HG03064 (cell line): ENCODE measurements at regions not wholly inside any gene's neighbourhood (a gene's known extent, or its start where the extent isn't known, plus 50 kb on each side); places are given as distances from the start of the nearest gene placed in this dataset.

Source experiments
- ATAC-seq: cut with Tn5 transposase; IDR thresholded peaks from one replicate; pipeline ENCODE4 v1.9.1; 2021; ENCODE audit warnings: low read depth; ENCODE audit not compliant: unreplicated experiment

DNA sequence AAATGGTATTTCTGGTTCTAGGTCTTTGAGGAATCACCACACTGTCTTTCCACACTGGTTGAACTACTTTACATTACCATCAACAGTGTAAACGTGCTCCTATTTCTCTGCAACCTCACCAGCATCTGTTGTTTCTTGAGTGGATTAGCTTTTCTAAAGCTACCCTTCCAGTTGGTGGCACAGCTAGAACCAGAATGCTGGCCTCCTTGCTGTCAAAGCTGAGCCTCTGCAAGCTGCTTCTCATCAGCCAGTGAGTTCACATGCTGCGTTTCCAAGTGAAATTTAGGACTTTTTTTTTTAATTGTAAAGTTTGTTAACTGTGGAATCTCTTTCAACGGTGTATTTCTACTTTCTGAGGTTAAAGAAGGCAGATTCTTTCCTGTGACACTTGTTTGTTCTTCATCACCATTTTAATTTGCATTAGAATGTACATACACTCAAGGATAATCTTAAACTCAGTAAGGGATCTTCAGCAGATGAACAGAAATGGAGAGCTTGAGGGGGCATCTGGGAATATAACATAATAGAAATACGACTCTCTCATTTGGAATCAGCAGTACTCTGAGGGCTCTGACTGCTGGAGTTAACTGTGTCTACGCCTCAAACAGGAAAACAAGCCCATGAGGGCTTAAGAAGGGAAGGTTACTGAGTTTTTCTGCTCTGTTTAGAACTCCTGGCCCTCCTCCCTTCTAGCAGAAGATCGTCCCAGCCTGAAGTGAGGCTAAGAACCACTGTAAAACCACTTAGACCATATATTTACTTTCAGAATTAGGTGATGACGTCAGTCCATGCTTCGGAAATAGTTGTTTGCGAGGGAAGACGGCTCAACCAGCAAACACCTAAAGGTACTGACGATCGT, 148.4 kb upstream of the FAM20A start:
- ATAC-seq = no peak

DNA sequence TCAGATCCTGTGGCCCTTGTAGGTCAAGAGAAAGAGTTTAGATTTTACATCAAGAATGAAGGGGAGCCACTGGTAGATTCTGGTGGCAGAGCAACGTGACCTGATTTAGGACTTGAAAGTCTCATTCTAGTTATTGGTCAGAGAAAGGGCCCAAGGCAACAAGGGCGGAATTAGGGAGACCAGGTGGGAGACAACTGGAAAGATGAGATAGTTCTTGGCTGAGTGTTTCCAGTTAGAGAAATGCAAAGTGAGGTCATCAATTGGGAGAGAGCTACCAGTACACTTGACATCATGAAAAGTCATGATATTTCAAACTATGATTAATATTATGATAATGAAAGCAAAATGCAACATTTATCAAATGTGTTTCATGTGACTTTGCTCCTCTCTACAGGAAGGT, 147.2 kb upstream of the FAM20A start:
- no peak for ATAC-seq

DNA sequence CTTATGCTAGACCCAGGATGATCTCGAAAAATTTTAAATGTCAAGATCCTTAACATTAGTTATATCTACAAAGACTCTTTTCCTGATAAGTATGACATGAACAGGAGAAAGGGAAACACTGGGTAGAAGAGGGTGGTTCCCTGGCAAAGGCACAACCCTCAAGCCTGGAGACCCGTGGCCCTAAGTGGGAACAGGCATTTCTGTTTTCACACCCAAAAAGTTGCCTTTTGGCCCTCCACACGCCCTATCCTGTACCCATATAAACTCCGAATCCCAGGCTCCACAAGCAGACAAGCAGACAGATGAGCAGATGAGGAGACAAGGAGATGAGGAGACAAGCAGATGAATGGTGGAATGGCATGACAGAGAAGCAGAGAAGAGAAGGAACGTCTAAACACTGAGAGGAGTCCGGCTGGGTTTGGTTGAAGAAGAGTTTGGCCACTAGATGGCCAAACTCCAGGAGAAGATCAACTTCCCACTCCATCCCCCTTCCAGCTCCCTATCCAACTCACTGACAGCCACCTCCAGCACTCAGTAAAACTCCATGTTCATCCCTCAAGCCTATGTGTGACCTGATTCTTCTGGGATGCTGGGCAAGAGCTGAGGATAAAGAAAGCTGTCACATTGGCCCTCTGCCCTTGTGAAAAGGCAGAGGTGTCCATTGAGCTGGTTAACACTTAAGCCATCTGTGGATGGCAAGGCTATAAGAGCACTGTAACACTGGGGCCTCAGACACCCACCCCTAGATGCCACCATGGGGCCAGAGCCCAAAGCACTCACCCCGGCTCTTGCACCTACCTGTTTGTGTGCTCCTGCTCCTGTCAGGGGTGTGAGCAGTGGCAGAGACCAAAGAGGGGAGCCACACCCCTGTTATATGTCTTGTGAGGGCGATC, 139.6 kb upstream of the FAM20A start:
- ATAC-seq = no peak

DNA sequence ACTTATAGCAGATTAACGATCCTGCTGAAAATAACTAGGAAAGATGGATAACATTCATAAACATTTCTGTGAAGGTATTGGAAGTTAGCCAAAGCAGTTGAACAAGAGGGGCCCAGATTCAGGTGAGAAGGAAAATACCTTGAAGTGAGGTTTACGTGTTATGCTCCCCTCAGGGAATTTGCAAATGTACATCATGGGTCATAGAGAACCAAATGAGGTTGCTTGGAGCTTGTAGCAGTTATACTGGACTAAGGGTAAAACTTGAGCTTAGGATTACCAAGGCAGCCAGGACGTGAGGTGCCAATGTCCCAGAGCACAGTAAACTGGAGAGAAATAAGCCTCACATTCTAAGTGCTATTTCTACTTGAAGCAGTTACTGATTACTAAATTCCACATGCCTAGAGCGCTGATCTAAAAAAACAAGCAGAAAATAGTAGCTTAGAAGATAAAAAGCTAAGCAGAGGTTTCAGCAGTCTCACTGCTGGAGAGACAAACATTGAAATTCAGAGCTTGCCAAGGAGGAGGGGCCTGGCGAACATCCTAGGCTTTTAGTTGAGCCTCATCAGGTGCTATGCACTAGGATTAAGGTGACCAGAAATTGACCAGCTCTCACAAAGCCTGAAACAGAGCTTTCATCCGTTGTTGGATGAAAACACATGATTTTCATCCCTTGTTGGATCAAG, 136.7 kb upstream of the FAM20A start:
- no peak for ATAC-seq

DNA sequence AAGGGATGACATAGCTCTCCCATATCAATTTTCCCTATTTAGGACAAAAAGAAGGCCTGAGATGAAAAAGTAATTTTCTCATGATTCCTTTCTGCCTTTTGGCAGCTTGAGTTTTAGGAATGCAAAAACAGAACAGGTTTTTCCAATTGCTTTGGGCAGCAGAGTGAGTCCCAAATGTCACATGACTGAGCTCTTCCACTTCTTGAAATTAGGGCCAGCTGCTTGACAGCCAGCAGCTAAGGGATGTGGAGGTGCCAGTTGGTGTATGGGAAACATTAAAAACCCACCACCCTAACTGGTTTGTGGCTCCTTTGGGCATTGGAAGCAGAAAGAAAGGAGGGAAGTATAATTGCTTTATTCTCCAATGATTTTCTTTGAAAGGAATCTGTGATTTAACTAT, 133.8 kb upstream of the FAM20A start:
- ATAC-seq = no peak

DNA sequence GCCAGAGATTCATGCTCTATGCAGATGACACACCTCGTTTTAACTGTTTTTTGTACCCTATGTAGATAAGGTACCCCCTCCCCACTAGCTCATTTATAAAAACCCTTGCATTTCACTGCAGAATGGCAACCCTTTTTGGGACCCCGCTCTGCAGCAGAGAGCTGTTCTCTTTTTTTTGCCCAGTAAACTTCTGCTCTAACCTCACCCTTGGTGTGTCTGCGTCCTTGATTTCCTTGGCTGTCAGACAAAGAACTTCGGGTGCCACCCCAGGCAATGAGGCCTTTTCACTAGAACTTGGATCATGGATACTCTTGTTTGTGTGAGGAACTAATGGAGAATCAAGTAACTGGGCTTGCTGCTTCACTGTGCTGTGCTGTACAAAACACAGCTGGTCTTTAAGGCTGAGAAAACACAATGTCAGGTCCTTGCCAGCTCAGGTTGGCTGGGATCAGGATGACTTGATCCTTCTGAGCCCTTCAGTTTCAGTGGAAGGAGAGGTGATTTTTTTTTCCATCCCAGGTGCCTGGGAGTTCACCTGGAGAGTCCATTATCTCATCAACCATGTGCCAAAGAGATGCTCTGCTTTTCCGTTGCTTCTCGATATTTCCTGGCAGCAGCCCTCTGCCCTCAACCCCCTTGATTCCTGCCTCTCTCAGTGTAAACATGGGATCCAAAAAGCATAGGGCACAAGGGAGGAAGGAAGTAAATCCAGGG, 133.2 kb upstream of the FAM20A start:
- no peak for ATAC-seq

DNA sequence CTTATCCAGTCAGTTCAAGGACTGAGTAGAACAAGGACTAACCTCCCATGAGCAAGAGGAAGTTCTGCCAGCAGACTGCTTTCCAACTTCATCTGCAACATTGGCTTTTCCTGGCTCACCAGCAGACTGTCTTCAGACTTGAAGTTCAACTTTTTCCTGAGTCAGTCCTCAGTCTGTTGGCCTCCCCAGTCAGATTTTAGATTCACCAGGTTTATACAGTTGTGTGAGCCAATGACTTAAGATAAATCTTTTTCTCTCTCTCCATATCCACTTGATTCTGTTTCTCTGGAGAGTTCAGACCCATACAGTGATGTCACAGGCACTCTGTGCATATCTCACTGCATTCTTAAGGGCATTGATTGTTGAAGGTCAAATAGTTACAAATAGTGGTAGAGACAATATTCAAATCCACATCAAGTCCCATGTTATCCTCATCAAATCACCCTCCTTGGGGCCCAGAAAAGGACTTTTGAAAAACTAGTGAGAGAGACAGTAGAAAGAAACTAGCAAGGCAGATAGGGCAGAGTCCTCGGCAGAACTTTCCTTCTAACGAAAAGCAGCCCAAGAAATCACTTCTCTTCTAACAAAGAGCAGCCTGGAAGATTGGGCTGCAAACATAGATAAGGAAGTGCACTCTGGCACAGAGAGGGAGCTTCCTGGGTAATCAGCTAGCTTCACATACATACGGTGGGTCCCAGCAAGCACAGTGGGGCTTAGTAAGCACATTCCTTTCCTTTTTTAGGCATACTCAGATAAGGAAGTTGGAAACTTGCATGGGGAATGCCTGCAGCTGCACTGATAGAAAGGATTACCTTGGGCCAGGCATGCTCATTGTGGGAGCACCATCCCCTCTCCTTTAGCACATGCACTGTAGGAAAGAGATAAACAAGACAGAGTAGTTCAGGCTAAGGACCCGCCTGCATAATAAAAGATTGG, 132.3 kb upstream of the FAM20A start:
- ATAC-seq = no peak

DNA sequence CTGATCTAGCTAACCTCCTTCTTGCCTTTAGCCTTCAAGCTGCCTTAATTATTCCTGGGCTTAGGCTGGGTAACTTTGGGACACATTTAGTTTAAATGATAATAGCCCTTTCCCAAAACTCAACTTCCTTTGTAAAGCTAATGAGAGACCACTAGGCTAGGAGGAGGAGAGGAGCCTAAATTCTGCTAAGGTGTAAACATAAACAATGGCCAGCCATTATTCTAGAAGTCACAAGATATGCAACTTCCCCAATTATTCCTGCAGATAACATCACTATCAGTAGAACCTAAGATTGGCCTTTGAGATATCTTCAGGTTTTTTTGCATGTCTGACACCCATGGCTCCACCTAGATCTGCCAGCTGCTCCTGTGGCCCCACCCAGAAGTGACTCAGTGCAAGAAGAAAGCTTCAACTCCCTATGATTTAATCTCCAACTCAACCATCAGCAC, 131.2 kb upstream of the FAM20A start:
- ATAC-seq = no peak

DNA sequence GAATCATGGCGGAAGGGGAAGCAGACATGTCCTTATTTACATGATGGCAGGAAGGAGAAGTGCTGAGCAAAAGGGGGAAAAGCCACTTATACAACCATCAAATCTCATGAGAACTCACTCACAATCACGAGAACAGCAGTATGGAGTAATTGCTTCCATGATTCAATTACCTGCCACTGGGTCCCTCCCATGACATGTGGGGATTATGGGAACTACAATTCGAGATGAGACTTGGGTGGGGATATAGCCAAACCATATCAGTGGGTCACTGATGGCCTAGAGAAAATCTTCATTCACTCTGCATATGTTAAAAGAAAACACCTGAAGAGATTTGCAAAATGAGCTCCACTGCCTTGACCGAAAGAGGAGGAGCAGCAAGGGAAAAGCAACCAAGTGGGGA, 130.3 kb upstream of the FAM20A start:
- no peak for ATAC-seq

DNA sequence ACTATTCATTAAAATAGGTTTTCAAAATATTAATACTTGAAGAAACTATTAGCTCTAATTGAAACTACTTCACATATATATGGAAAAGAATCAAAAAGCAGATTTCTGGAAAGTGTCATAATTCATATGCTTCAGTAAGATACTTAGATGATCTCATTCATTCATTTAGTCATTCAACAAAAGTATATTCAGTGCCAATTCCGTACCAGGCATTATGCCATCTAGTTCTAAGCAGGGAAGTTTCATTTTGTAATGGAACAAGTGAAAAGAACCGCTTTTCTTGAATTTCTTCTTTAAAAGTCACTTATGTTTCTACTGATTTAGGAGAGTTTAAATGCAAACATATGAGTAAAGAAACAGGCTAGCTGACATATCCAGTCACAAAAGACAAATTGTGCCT, 118.3 kb upstream of the FAM20A start:
- ATAC-seq = no peak

DNA sequence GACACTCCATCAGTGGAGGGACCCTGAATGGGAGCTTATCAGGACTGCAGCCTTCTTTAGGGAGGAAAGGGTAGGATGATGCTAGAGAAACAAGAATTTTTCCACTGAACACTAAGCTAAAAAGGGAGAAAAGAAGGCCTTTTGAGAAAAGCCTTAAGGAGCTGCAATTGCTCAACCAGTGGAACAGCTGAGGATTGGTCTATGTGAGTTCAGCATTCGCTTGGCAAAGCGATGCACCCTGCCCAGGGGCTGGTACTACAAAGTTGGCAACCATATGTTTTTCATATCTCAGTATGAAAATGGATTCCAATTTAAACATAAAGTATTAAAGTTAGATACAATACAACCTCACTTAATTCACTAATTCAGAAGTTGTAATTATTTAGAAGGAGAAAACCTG, 117.8 kb upstream of the FAM20A start:
- no peak for ATAC-seq

DNA sequence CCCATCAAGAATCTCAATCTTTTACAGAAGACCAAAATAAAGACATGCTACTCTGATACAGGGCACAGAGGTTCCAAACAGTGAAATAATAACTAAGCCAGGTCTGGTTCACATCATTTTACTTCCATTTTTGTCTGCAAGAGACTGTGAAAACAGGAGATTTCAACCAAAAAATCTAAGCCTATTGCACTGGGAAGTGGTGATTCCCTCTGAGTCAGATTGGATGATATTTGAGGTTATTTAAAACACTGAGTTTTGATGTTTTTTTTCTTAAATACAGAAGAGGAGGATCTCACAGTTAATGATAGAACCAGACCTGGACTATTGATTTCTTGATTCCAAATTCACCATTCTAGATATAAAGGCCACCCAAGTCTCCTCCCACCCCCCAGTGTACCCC, 117.3 kb upstream of the FAM20A start:
- ATAC-seq = no peak

DNA sequence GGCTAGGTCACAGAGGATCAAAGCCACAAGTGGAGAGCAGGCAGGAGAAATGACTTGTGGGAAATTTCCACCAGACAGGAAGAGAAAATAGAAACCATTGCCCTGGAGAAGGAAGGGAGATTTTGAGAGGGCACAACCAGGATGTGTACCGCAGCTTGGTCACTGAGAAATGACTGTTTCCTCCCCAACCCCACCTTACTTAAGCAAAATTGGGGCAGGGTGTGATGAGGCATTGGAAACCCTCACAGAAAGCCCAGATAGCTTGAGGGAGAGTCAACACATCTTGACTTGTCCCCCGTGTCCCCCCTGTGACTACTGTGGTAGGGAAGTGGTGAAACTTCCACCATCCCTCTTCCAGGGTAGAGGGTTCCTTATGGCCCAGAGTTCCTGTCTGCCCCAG, 113.5 kb upstream of the FAM20A start:
- ATAC-seq = no peak

DNA sequence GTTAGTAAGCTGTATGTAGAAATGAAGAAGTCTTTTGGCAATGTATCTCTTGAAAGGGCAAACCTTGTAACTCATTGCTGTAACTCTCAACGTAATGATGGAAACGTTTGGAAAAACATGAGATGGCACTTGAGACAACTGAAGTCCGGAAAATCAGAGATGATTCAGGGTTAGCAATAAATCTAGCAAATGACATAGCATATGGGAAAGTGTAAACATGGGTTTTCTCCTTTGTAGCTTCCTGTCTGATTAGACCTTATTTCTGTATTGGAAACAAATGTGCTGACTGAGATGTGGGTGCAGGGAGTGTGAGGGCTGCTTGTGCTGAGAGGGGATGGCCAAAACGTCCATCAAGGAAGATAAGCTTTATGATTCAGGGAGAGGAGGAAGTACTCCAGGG, 110.7 kb upstream of the FAM20A start:
- no peak for ATAC-seq

DNA sequence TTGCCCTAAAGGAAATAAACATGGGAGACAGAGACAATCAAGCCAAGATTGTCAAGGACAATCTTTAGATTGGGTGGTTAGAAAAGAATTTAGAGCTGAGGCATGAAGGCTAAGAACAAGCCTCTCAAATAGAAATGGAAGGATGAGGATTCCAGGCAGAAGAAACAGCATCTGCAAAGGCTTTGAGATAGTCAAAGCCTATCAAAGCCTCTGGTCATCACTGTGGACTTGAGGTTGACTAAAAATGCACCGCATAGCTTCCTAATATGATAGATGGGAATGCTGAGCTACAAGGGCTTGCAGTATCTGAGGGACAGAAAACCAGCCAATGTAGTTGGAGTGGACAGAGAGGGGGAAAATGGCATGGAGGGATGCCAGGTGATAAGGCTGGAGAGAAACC, 109.8 kb upstream of the FAM20A start:
- ATAC-seq = no peak

DNA sequence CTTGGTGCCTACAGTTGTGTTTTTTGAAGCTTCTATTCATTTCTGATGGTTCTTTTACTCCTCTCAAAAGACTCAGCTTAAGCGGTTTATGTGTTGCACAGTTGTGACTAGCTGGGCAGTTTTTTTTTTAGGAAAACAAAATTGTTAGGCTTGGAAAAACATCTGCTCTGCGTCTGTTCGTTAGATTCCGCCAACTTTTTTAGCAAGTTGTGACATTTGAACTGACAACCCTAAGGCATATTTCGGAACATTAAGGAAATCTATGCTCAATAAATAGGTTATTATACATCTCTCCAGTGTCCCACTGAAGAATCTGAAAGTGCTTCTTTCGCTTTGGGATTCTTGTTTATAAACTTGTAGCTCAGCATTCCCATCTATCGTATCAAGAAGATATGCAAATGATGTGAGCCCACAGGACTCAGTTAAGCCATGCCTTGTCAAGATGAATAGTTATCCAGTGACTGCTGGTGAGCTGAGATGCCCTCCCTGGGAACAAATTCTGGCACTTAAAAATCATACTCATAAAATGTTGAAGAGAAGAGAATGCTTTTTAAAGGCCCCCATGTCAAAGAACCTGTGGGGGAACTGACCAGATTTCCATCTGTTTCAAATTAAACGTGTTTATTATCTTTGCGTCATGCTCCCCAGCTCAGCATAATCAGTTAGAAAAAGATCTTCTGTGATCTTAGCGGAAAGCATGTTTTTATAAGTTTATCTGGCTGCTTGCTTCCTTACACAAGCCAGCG, 109.0 kb upstream of the FAM20A start:
- no peak for ATAC-seq

DNA sequence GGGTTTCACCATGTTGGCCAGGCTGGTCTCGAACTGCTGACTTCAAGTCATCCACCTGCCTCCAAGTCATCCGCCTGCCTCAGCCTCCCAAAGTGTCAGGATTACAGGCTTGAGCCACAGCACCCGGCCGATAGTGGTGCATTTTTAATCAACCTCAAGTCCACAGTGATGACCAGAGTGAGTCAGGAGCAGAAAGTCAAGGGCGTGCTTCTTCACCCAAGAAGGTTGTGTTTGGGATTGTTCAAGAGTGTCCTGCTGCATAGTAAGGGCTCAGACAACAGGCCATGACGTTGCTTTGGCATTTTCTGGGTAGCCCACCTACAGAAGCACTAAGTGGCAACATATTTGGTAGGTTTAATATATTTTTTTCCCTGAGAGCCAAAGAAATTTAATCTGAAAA, 108.3 kb upstream of the FAM20A start:
- ATAC-seq = no peak

DNA sequence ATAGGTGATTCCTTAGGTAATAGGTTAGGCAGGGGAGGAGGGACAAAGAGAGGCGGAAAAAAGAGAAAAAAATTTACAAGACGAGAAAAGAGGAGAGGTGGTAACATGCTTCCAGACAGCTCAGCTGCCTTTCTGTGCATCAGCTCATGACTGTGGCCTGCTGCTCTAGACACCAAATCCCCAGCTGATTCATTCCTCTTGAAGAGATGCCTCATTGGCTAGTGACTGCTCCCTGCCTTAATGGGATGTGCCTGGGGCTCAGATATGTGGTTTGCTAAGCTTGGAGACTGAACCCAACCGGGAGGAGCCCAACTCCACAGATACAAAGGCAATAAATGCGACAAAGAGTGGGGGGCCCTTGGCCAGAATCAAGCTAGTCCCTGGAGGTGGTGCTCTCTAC, 105.9 kb upstream of the FAM20A start:
- ATAC-seq = no peak
